K562 (cell line): ENCODE measurements at regions not wholly inside any gene's neighbourhood (a gene's known extent, or its start where the extent isn't known, plus 50 kb on each side); places are given as distances from the start of the nearest gene placed in this dataset.

Source experiments
- ATAC-seq: fragments of 200-7000 bp; cut with Tn5 transposase; 3 replicates; pipeline ENCODE4 v1.9.1; 2020; ENCODE audit warnings: moderate library complexity
- BruUV-seq: library from RNA; stranded (reverse); fragments of 400-500 nt; replicated peaks from 2 replicates; lab custom pipeline; 2021; lab: Mats Ljungman, UMichigan
- CTCF ChIA-PET: fragments of 300-600 bp; formaldehyde crosslinking; extraction: SDS; loops from one replicate; lab custom pipeline; 2021; ENCODE audit warnings: low intra/inter-chr PET ratio; lab: Yijun Ruan, JAX
- POLR2A ChIA-PET: fragments of 300-600, 350-650 bp; sonication (Branson Sonifier 250); formaldehyde crosslinking; extraction: SDS; loops from one replicate; lab custom pipeline; 2021; ENCODE audit warnings: antibody characterized with exemption, inconsistent platforms; lab: Yijun Ruan, JAX
- DNase-seq, 4 experiments: peaks; one replicate each; pipeline versions ENCODE4 v3.0.0 to v3.0.0-alpha.2; 2011 to 2018; ENCODE audit warnings: low spot score in 3 of 4, mixed read lengths in 3 of 4; ENCODE audit errors: extremely low read depth in 1 of 4
- FAIRE-seq: peaks from 2 replicates; lab custom pipeline; 2011; peaks lifted over from hg19 to GRCh38; lab: Jason Lieb, UNC
- H2AFZ ChIP-seq: 2 replicates; pipeline ENCODE4 v1.6.0; 2011; ENCODE audit warnings: low read depth, low read length, control low read depth, inconsistent platforms
- H3K27ac ChIP-seq: fragments of 200-600 bp; 3 replicates; pipeline ENCODE4 v1.8.0; 2011; ENCODE audit warnings: low read depth, mild to moderate bottlenecking, control low read depth, inconsistent platforms, low read length, moderate library complexity, mixed read lengths; ENCODE audit errors: extremely low read depth
- H3K27me3 ChIP-seq, 2 experiments: fragments of 300-600 bp in 1 of 2; 2 replicates in 1 of 2; 3 replicates in 1 of 2; pipeline versions ENCODE4 v1.6.0 to v1.8.0; 2011; ENCODE audit warnings: inconsistent platforms in 2 of 2, low read length in 2 of 2, mild to moderate bottlenecking in 1 of 2, mixed read lengths in 1 of 2, moderate library complexity in 1 of 2; ENCODE audit not compliant: control insufficient read depth in 2 of 2, insufficient read depth in 2 of 2
- H3K36me3 ChIP-seq: fragments of 300-600 bp; 3 replicates; pipeline ENCODE4 v1.8.0; 2011; ENCODE audit warnings: mild to moderate bottlenecking, low read length, inconsistent platforms; ENCODE audit not compliant: control insufficient read depth, insufficient read depth
- H3K4me1 ChIP-seq, 2 experiments: fragments of 200-600 bp in 1 of 2; replicated peaks in 1 of 2; 2 replicates in 1 of 2; 3 replicates in 1 of 2; pipeline versions ENCODE4 v1.5.1 to v1.8.0; 2011; ENCODE audit warnings: inconsistent platforms in 2 of 2, low read length in 2 of 2, mild to moderate bottlenecking in 1 of 2, mixed read lengths in 1 of 2, moderate library complexity in 1 of 2; ENCODE audit not compliant: control insufficient read depth in 2 of 2, insufficient read depth in 2 of 2
- H3K4me2 ChIP-seq: 2 replicates; pipeline ENCODE4 v1.6.1; 2011; ENCODE audit warnings: low read length, control low read depth, inconsistent platforms, mixed read lengths; ENCODE audit not compliant: insufficient read depth
- H3K4me3 ChIP-seq: fragments of 200-600 bp; sonication (generic), shearing (Covaris generic); 2 replicates; pipeline ENCODE4 v1.5.1; 2016; ENCODE audit warnings: control low read depth, inconsistent platforms
- H3K79me2 ChIP-seq: fragments of 200-600 bp; 3 replicates; pipeline ENCODE4 v1.8.0; 2011; ENCODE audit warnings: low read length, inconsistent platforms; ENCODE audit not compliant: control insufficient read depth, insufficient read depth
- H3K9ac ChIP-seq, 2 experiments: 2 replicates each; pipeline versions ENCODE4 v1.6.0 to v1.6.1; 2011; ENCODE audit warnings: low read depth in 2 of 2, low read length in 2 of 2, control low read depth in 1 of 2, inconsistent platforms in 1 of 2, mild to moderate bottlenecking in 1 of 2, mixed read lengths in 1 of 2; ENCODE audit not compliant: insufficient read depth in 1 of 2
- H3K9me1 ChIP-seq: one replicate; pipeline ENCODE4 v1.6.0; 2011; ENCODE audit warnings: inconsistent platforms, mild to moderate bottlenecking, low read length, moderate library complexity; ENCODE audit not compliant: control insufficient read depth, insufficient read depth
- H3K9me3 ChIP-seq: replicated peaks from 2 replicates; pipeline ENCODE4 v1.5.1; 2011; ENCODE audit warnings: low read depth, low read length, inconsistent platforms; ENCODE audit not compliant: control insufficient read depth, insufficient read depth
- H4K20me1 ChIP-seq: replicated peaks from 2 replicates; pipeline ENCODE4 v1.6.1; 2011; ENCODE audit warnings: low read length, inconsistent platforms, mixed read lengths; ENCODE audit not compliant: control insufficient read depth, insufficient read depth
- CEBPG ChIP-seq, 3 experiments: fragments of 200-800 bp in 1 of 3; sonication (Bioruptor generic) in 1 of 3; sonication (generic) in 1 of 3; formaldehyde crosslinking in 1 of 3; IDR thresholded peaks in 2 of 3; conservative IDR thresholded peaks in 1 of 3; 2 replicates each; pipeline versions ENCODE4 v1.6.1 to v1.8.0; 2016 to 2022; ENCODE audit warnings: missing compliant biosample characterization in 2 of 3, missing genetic modification characterization in 2 of 3, mild to moderate bottlenecking in 1 of 3, missing genetic modification reagents in 1 of 3
- NR2F6 ChIP-seq: fragments of 450-650 bp; formaldehyde crosslinking; IDR thresholded peaks from 2 replicates; pipeline ENCODE4 v1.4.0; 2020; ENCODE audit warnings: mild to moderate bottlenecking
- PCBP2 ChIP-seq: fragments of 200-400 bp; formaldehyde crosslinking; IDR thresholded peaks from 2 replicates; pipeline ENCODE4 v1.6.1; 2018; ENCODE audit warnings: low read length, low read depth, mild to moderate bottlenecking, moderate library complexity; ENCODE audit not compliant: poor library complexity, severe bottlenecking
- REST ChIP-seq, 2 experiments: fragments of 450-650 bp; formaldehyde crosslinking in 1 of 2; IDR thresholded peaks; 2 replicates each; pipeline versions ENCODE4 v1.4.0 to v1.6.1; 2014 to 2020; ENCODE audit warnings: mild to moderate bottlenecking in 2 of 2, borderline replicate concordance in 1 of 2, low read depth in 1 of 2
- TAF1 ChIP-seq: IDR thresholded peaks from 2 replicates; pipeline ENCODE4 v1.6.1; 2011; ENCODE audit warnings: mild to moderate bottlenecking, low read length, moderate library complexity; ENCODE audit not compliant: insufficient read depth, control insufficient read depth, severe bottlenecking; ENCODE audit errors: extremely low read depth
- WGBS: fragments of 100-300 bp; shearing (Covaris generic); methylation state at CpG from one replicate; pipeline ENCODE4 v1.1.6; 2016; ENCODE audit warnings: low coverage, mixed read lengths; ENCODE audit not compliant: insufficient coverage; ENCODE audit errors: missing lambda C conversion rate; 5-methylcytosine and 5-hydroxymethylcytosine counted together
- in situ Hi-C: fragments of 300-500 bp; cut with MboI; formaldehyde crosslinking; loops from 4 replicates; pipeline ENCODE4 v1.15.0; 2018; ENCODE audit warnings: inconsistent platforms, mixed read lengths
- intact Hi-C: fragments of 100-400 bp; cut with micrococcal nuclease; formaldehyde crosslinking; loops from 2 replicates; pipeline ENCODE4 v1.14.2; 2022
- TF ChIP-seq, protein P1 (sequence below): fragments of 450-650 bp; IDR thresholded peaks from 2 replicates; pipeline ENCODE4 v1.6.1; 2018; ENCODE audit warnings: mild to moderate bottlenecking, low read depth; ENCODE audit not compliant: partially characterized antibody
- TF ChIP-seq, protein P2 (sequence below), 2 experiments: fragments of 450-650 bp; IDR thresholded peaks; 2 replicates each; pipeline ENCODE4 v1.6.1; 2018; ENCODE audit warnings: mild to moderate bottlenecking in 2 of 2, low read depth in 1 of 2; ENCODE audit not compliant: partially characterized antibody in 2 of 2

GRCh38 chr1:83620016-83620415, 378.9 kb downstream of the TTLL7 start:
- no peak for ATAC-seq
- in situ Hi-C loops, result no loop called here
- WGBS, result 0% methylated on average over 4 of the region's 4 CpGs
- POLR2A ChIA-PET, result no interaction called here
- CTCF ChIA-PET, result no interaction called here
- BruUV-seq, result no TSS peak
- Histone ChIP-seq H3K27ac (no peak overlapping the region), H3K4me1 (no peaks in the 10 kb centered on the region), H3K79me2 (no peaks in the 10 kb centered on the region), H3K9me3 (no peaks in the 10 kb centered on the region), H3K27me3 (no peaks in the 10 kb centered on the region), H3K9ac (no peak overlapping the region), H4K20me1 (no peaks in the 10 kb centered on the region), H3K36me3 (no peaks in the 10 kb centered on the region), H2AFZ (no peak overlapping the region), H3K4me3 (no peak overlapping the region), H3K4me2 (no peak overlapping the region), H3K9me1 (no peaks in the 10 kb centered on the region)
- FAIRE-seq, result no peak
- intact Hi-C loops, result no loop called here
- DNase-seq, result no peak
- no peak for TF ChIP-seq REST (IDR thresholded peaks at IDR 0.05; ENCODE audit: borderline replicate concordance)
- TF ChIP-seq REST (CRISPR knock-in tag; IDR thresholded peaks at IDR 0.05; ENCODE audit: low read depth), result no peak
- TF ChIP-seq NR2F6, result no peak
- no peak for TF ChIP-seq CEBPG (CRISPR knock-in tag; IDR thresholded peaks at IDR 0.05)
- no peak for TF ChIP-seq CEBPG (tag; conservative IDR thresholded peaks at IDR 0.05 in 1 of 2, IDR thresholded peaks at IDR 0.05 in 1 of 2)
- no peak for TF ChIP-seq PCBP2
- TF ChIP-seq, protein P1, sequence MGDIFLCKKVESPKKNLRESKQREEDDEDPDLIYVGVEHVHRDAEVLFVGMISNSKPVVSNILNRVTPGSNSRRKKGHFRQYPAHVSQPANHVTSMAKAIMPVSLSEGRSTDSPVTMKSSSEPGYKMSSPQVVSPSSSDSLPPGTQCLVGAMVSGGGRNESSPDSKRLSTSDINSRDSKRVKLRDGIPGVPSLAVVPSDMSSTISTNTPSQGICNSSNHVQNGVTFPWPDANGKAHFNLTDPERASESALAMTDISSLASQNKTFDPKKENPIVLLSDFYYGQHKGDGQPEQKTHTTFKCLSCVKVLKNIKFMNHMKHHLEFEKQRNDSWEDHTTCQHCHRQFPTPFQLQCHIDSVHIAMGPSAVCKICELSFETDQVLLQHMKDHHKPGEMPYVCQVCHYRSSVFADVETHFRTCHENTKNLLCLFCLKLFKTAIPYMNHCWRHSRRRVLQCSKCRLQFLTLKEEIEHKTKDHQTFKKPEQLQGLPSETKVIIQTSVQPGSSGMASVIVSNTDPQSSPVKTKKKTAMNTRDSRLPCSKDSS, result no peak
- no peak for TF ChIP-seq TAF1
- TF ChIP-seq, protein P2, sequence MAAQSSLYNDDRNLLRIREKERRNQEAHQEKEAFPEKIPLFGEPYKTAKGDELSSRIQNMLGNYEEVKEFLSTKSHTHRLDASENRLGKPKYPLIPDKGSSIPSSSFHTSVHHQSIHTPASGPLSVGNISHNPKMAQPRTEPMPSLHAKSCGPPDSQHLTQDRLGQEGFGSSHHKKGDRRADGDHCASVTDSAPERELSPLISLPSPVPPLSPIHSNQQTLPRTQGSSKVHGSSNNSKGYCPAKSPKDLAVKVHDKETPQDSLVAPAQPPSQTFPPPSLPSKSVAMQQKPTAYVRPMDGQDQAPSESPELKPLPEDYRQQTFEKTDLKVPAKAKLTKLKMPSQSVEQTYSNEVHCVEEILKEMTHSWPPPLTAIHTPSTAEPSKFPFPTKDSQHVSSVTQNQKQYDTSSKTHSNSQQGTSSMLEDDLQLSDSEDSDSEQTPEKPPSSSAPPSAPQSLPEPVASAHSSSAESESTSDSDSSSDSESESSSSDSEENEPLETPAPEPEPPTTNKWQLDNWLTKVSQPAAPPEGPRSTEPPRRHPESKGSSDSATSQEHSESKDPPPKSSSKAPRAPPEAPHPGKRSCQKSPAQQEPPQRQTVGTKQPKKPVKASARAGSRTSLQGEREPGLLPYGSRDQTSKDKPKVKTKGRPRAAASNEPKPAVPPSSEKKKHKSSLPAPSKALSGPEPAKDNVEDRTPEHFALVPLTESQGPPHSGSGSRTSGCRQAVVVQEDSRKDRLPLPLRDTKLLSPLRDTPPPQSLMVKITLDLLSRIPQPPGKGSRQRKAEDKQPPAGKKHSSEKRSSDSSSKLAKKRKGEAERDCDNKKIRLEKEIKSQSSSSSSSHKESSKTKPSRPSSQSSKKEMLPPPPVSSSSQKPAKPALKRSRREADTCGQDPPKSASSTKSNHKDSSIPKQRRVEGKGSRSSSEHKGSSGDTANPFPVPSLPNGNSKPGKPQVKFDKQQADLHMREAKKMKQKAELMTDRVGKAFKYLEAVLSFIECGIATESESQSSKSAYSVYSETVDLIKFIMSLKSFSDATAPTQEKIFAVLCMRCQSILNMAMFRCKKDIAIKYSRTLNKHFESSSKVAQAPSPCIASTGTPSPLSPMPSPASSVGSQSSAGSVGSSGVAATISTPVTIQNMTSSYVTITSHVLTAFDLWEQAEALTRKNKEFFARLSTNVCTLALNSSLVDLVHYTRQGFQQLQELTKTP (IDR thresholded peaks at IDR 0.05; ENCODE audit: low read depth in 1 of 2, partially characterized antibody in 2 of 2), result no peak
